CD4-positive, alpha-beta T cell (primary cell): ENCODE measurements at regions not wholly inside any gene's neighbourhood (a gene's known extent, or its start where the extent isn't known, plus 50 kb on each side); places are given as distances from the start of the nearest gene placed in this dataset.

Source experiments
- ATAC-seq: fragments of 200-7000 bp; cut with Tn5 transposase; one replicate; pipeline ENCODE4 v1.10.0; 2022; ENCODE audit warnings: mild to moderate bottlenecking; ENCODE audit not compliant: poor library complexity
- CTCF ChIA-PET: fragments of 350-600 bp; sonication (Branson Sonifier 250); formaldehyde crosslinking; loops from one replicate; lab custom pipeline; 2021; ENCODE audit warnings: antibody characterized with exemption, inconsistent platforms; lab: Charles Lee
- POLR2A ChIA-PET: fragments of 350-600 bp; sonication (Branson Sonifier 250); formaldehyde crosslinking; loops from one replicate; lab custom pipeline; 2021; ENCODE audit warnings: antibody characterized with exemption, inconsistent platforms; lab: Charles Lee
- DNase-seq, 14 experiments: peaks; one replicate each; pipeline ENCODE4 v3.0.0-alpha.2; 2013 to 2020; ENCODE audit warnings: mixed read lengths in 2 of 14
- H3K27ac ChIP-seq, 2 donors: one replicate each; pipeline versions ENCODE4 v1.5.1 to v1.7.0; 2013; ENCODE audit warnings: low read length in 2 of 2, low read depth in 1 of 2, mild to moderate bottlenecking in 1 of 2
- H3K27me3 ChIP-seq, 2 experiments: 1 replicate in 1 of 2; 2 replicates in 1 of 2; pipeline versions ENCODE4 v1.6.1 to v1.7.0; 2013; ENCODE audit warnings: low read length in 2 of 2, control low read depth in 1 of 2, mild to moderate bottlenecking in 1 of 2, moderate library complexity in 1 of 2; ENCODE audit not compliant: insufficient read depth in 2 of 2, control insufficient read depth in 1 of 2
- H3K36me3 ChIP-seq: one replicate; pipeline ENCODE4 v1.6.1; 2013; ENCODE audit warnings: low read length, control low read depth; ENCODE audit not compliant: insufficient read depth
- H3K4me1 ChIP-seq: one replicate; pipeline ENCODE4 v1.6.1; 2013; ENCODE audit warnings: low read length, control low read depth; ENCODE audit not compliant: insufficient read depth
- H3K4me3 ChIP-seq: one replicate; pipeline ENCODE4 v1.5.1; 2013; ENCODE audit warnings: mild to moderate bottlenecking, low read length, moderate library complexity
- H3K9me3 ChIP-seq, 2 experiments: 1 replicate in 1 of 2; 2 replicates in 1 of 2; pipeline versions ENCODE4 v1.6.1 to v1.7.0; 2013; ENCODE audit warnings: low read length in 2 of 2, mild to moderate bottlenecking in 2 of 2, control low read depth in 1 of 2, moderate library complexity in 1 of 2; ENCODE audit not compliant: control insufficient read depth in 1 of 2, insufficient read depth in 1 of 2
- H3K27ac Mint-ChIP-seq: one replicate; pipeline ENCODE4 v1.8.0; 2020; ENCODE audit warnings: mixed read lengths
- H3K27me3 Mint-ChIP-seq: one replicate; pipeline ENCODE4 v1.8.0; 2021; ENCODE audit warnings: mixed read lengths
- H3K36me3 Mint-ChIP-seq: one replicate; pipeline ENCODE4 v1.8.0; 2021; ENCODE audit warnings: low read depth, mixed read lengths
- H3K4me1 Mint-ChIP-seq: one replicate; pipeline ENCODE4 v1.8.0; 2021; ENCODE audit warnings: low read depth, mixed read lengths
- H3K4me3 Mint-ChIP-seq: one replicate; pipeline ENCODE4 v1.8.0; 2020; ENCODE audit warnings: mild to moderate bottlenecking, mixed read lengths
- H3K9me3 Mint-ChIP-seq: one replicate; pipeline ENCODE4 v1.8.0; 2020; ENCODE audit warnings: mixed read lengths
- CTCF ChIP-seq: fragments of 200-600 bp; IDR thresholded peaks from one replicate; pipeline ENCODE4 v1.8.0; 2022; ENCODE audit warnings: antibody characterized with exemption, mild to moderate bottlenecking
- intact Hi-C, 2 experiments: fragments of 100-400 bp; cut with DNase I in 1 of 2; cut with micrococcal nuclease in 1 of 2; formaldehyde crosslinking; loops; one replicate each; pipeline versions ENCODE4 v1.15.1 to v1.9.0; 2023 to 2025; cut with DNase I, micrococcal nuclease

GRCh38 chr13:90402102-90402501, 945.4 kb upstream of the MIR17HG start:
- no peaks in the 10 kb centered on the region for H3K4me1 ChIP-seq
- Mint-ChIP-seq H3K27ac (no peak overlapping the region), H3K9me3 (peaks cover 13% of the 10 kb centered on the region), H3K4me1 (no peaks in the 10 kb centered on the region), H3K36me3 (no peaks in the 10 kb centered on the region), H3K27me3 (no peaks in the 10 kb centered on the region), H3K4me3 (no peak overlapping the region)
- H3K9me3 ChIP-seq: peaks cover 0 to 23% of the 10 kb centered on the region in 2 experiments
- ATAC-seq (no peak), DNase-seq (no peak)
- H3K27ac ChIP-seq: no peak overlapping the region
- H3K27me3 ChIP-seq: no peaks in the 10 kb centered on the region
- no peak overlapping the region for H3K4me3 ChIP-seq
- TF ChIP-seq CTCF: no peak
- ChIA-PET POLR2A (no interaction called here), CTCF (no interaction called here)
- H3K36me3 ChIP-seq: no peaks in the 10 kb centered on the region
- intact Hi-C loops: no loop called here

GRCh38 chr13:90402613-90403012, 944.9 kb upstream of the MIR17HG start:
- Mint-ChIP-seq H3K9me3 (peaks cover 13% of the 10 kb centered on the region), H3K27ac (no peak overlapping the region), H3K4me3 (no peak overlapping the region), H3K27me3 (no peaks in the 10 kb centered on the region), H3K36me3 (no peaks in the 10 kb centered on the region), H3K4me1 (no peaks in the 10 kb centered on the region)
- Histone ChIP-seq H3K27ac (no peak overlapping the region), H3K27me3 (no peaks in the 10 kb centered on the region), H3K9me3 (peaks cover 0 to 23% of the 10 kb centered on the region in 2 experiments), H3K4me3 (no peak overlapping the region), H3K4me1 (no peaks in the 10 kb centered on the region), H3K36me3 (no peaks in the 10 kb centered on the region)
- TF ChIP-seq CTCF: no peak
- intact Hi-C loops: no loop called here
- ATAC-seq (no peak), DNase-seq (no peak)
- ChIA-PET POLR2A (no interaction called here), CTCF (no interaction called here)

- H3K27ac Mint-ChIP-seq: no peak overlapping the region
- ChIA-PET CTCF (no interaction called here), POLR2A (no interaction called here)
- H3K27me3 Mint-ChIP-seq: no peaks in the 10 kb centered on the region
- Histone ChIP-seq H3K4me3 (no peak overlapping the region), H3K27ac (no peak overlapping the region), H3K4me1 (no peaks in the 10 kb centered on the region), H3K9me3 (peaks cover 0 to 22% of the 10 kb centered on the region in 2 experiments), H3K36me3 (no peaks in the 10 kb centered on the region), H3K27me3 (no peaks in the 10 kb centered on the region)
- DNase-seq (no peak), ATAC-seq (no peak)
- H3K9me3 Mint-ChIP-seq: peaks cover 12% of the 10 kb centered on the region
- H3K4me3 Mint-ChIP-seq: no peak overlapping the region
- H3K36me3 Mint-ChIP-seq: no peaks in the 10 kb centered on the region
- TF ChIP-seq CTCF: no peak
- no peaks in the 10 kb centered on the region for H3K4me1 Mint-ChIP-seq
- intact Hi-C loops: no loop called here
Measured at GRCh38 chr13:90403330-90404082, 944.0 kb upstream of the MIR17HG start.
